Globus pallidus (tissue), 1 donor: ENCODE measurements at regions not wholly inside any gene's neighbourhood (a gene's known extent, or its start where the extent isn't known, plus 50 kb on each side); places are given as distances from the start of the nearest gene placed in this dataset.
"Not testable (repeated sequence)": the region's sequence is repeated elsewhere in the genome, so short reads cannot be mapped to it uniquely, and the experiment has no call there.

Experiments
- DNase-seq: peaks from one replicate; pipeline ENCODE4 v3.0.0-alpha.2; 2015; ENCODE audit warnings: low spot score

DNA sequence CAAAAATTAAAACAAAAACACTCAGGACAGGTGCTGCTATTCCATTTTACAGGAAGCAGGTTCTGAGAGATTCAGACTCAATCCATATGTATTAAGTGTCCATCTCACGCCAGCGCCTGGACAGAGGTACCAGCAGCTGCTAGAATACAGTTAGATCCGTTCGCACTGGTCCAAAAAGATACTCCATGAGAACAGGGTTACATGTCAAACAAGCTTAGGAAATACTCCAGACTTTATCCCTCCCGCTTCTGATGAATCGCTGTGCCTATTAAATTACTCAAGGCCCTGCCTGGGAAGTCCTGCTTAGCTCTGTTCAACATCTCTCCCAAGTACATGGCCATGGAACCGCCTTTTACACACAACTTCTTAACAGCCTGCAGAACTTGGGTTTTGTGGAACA, 50.2 kb upstream of the SLC35C1 start:
- DNase-seq: no peak

DNA sequence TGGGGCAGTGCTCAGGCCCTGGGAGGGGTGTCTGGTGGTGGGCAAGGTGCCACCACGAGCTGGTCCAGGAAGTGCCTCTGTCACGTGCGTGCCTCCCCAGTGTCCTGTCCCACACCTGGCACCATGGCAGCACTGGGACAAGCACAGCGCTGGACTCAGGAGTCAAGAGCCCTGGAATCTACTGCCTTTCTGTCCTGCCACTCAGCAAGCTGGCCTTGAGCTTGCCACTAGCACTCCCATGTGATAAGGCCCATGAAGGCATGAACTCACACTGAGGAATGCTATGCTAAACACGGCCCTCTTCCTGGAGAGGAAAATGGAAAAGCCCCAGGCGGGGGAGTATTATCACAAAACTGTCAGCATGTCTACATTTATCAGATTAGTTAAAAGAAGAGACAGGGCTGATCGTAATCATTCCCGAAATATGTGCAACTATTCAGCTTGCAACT, 50.7 kb upstream of the SLC35C1 start:
- DNase-seq: no peak

DNA sequence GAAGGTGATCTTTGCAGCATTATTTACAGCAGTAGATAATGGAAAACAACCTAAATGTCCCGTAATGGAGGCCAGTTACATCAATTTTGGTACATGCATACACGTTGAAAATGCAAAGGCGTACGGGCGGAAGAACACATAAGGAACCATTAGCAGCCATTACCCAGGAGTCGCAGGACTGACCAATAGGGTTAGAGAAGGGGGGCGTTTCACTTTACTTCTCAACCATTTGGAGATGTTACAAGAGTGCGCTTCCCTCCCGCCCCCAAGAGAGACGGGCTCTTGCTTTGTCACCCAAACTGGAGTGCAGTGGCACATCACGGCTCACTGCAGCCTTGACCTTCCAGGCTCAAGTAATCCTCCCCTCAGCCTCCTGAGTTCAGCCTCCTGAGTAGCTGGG, 52.8 kb upstream of the SLC35C1 start:
- no peak for DNase-seq

DNA sequence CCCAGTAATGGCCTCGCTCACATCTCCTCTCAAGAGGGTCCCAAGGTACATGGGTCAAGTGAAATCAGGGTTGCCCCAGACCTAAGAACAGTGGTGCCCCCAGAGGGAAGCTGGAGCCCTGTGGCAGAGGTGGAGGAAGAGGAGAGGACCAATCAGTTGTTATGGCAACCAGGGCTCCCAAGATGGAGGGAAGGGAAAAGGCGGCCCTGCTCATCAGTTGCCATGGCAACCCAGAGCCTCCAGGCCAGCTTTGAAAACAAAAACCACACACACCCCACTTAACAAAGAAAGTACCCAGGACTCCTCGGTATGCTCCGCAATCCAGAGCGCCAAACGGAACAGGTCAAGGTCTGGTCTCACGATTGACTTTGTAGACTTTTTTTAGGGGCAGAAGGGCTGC, 53.5 kb upstream of the SLC35C1 start:
- DNase-seq: no peak

DNA sequence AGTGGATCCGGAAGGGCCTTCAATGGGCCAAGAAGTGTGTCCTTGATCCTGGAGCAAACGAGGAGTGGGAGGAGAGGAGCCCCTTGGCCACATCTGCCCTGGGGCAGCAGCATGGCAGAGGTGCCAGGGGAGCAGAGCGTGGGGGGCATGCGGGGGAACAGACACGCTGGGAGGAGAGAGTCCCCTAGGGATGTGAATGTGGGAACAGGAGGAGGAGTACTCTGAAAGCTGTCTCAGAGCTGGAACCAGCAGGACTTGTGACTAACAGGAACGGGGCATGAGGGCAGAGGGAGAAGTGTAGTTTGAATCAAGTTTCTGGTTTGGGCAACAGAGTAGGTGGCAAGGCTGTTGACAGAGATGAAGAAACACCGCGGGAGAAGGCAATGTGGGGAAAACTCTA, 54.5 kb upstream of the SLC35C1 start:
- no peak for DNase-seq

DNA sequence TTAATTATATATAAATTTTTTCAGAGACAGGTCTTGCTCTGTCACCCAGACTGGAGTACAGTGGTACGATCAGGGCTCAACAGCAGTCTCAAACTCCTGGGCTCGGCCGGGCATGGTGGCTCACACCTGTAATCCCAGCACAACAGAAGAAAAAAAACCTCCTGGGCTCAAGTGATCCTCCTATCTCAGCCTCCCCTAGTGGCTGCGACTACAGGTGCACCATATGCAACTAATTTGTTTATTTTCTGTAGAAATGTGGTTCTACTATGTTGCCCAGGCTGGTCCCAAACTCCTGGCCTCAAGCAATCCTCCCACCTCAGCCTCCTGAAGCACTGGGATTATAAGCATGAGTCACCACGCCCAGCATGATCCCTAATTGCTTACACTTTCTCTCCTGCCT, 56.1 kb upstream of the SLC35C1 start:
- no peak for DNase-seq

DNA sequence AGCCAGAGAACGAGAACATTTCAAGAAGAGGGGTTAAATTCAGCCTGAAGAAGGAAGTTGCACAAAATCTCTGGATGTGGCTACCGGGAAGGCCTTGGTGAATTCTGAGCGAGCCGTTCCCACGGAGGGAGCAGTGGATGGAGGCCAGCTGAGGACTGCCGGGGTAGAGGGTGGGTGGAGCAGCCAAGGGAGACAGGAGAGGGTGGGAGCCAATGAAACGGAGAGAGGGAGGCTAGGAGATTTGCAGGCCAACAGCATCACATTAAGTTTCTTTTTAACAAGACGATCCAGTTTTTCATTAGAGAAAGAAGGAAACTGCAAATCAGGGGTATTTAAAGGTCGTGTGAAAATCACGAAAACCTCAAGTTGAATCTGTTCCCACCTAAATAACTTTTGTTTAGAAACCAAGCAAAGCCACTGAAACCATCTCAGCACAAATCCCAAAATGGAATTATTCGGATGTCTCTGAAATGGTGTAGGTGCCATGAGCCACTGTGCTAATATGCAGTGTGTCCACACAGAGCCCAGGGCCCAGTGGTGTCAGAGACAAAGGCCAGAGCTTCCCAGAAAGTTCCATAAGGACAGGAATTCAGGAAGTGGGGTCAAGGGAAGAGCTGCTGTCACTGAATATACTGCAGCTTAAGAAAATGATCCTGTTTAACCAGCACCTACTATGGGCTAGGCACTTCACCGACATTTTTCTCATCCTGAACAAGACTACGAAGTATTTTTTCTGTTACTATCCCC, 59.7 kb upstream of the SLC35C1 start:
- DNase-seq: peak; percentile 46

DNA sequence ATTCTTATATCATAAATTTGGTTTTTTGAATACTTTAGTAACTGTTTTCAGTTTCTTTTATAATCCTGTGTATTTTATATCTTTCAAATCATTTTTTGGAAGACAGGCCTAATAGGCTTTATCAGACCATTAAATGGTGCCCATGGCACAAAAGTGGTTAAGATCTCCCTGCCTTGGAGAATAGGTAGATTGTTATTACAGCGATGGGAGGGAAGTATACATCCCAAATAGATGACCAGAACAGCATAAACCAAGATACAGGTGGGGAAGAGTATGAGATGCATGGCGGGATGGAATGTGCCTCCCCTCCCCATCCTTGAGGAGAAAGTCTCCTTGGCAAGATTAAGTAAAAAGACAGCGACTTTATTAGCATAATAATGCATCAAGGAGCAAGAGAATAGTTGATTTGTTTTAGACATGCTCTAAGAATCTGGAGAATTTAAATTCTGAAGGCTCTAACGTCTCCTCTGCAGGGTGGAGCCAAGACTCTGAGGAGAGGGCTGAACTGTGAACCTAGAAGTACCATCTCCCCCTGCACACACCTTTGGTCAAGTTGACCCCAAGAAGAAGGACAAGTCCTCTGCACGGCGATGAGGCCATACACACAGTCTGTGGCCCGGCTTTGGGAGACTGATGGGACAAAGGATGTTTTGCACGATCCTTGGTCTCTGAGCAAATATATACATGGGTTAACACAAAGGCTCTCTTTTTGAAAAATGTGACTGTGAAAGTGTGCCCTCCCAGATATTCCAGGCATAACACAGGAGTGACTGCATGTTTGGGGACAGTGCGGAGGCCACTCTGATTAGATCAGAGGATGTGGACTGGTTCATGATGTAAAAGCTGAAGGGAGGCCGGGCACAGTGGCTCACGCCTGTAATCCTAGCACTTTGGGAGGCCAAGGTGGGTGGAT, 61.1 kb upstream of the SLC35C1 start:
- DNase-seq: no peak

DNA sequence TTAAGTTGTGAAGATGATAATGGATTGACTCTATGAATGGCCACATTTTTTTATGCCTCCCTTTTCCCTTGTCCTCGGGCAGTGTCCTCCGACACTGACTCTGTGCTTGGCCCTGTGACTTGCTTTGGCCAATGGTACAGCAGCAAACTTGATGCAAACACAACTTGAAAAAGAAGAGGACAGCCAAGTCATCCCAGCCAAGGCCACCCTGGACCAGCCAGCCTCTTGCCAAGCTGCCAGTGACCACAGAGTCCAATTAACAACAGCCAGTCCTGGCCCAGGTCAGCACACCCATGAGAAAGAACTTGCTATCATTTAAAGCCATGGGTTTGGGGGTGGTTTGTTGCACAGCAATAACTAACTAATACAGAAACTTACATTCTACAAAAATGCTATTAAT, 63.4 kb upstream of the SLC35C1 start:
- no peak for DNase-seq

DNA sequence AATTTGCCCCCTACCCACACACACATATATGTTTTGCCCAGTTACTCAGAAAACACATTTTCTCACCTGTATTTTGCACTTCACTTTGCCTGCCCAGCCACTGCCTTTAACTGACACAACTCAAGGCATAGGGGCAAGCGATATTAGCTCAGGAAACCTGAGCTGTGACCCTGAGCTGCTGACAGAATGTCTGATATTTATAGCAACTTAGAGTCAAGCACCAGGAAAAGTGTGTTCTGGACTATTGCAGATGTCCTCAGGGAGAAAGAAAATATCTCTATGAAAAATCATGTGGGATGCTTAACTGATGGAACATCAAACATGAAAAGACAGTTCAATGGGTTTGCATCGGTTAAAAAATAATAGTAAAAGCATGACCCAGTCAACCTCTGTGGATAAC, 63.9 kb upstream of the SLC35C1 start:
- DNase-seq: no peak

DNA sequence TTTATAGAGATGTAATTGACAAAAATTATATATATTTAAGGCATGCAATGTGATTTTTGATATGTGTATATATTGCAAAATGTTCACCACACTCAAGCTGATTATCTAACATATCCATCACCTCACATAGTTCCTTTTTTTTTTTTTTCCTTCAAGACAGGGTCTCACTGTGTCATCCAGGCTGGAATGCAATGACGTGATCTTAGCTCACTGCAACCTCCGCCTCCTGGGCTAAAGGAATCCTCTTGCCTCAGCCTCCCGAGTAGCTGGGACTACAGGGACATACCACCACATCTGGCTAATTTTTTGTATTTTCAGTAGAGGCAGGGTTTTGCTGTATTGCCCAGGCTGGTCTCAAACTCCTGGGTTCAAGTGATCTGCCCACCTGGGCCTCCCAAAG, 65.1 kb upstream of the SLC35C1 start:
- no peak for DNase-seq

DNA sequence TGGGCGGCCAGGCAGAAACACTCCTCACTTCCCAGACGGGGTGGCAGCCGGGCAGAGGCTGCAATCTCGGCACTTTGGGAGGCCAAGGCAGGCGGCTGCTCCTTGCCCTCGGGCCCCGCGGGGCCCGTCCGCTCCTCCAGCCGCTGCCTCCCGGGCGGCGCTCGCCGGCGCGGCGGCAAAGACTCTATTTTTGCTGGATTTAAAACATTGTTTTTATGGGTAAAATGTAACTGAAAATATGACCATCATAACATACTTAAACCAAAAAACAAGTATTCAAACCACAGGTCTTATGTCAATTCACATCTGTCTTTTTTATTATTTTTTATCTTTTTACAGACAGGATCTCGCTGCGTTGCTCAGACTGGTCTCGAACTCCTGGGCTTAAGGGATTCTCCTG, 65.9 kb upstream of the SLC35C1 start:
- not testable (repeated sequence) for DNase-seq

DNA sequence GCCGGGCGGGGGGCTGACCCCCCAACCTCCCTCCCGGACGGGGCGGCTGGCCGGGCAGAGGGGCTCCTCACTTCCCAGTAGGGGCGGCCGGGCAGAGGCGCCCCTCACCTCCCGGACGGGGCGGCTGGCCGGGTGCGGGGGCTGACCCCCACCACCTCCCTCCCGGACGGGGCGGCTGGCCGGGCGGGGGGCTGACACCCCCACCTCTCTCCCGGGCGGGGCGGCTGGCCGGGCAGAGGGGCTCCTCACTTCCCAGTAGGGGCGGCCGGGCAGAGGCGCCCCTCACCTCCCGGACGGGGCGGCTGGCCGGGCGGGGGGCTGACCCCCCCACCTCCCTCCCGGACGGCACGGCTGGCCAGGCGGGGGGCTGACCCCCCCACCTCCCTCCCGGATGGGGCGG, 66.8 kb upstream of the SLC35C1 start:
- DNase-seq: not testable (repeated sequence)

DNA sequence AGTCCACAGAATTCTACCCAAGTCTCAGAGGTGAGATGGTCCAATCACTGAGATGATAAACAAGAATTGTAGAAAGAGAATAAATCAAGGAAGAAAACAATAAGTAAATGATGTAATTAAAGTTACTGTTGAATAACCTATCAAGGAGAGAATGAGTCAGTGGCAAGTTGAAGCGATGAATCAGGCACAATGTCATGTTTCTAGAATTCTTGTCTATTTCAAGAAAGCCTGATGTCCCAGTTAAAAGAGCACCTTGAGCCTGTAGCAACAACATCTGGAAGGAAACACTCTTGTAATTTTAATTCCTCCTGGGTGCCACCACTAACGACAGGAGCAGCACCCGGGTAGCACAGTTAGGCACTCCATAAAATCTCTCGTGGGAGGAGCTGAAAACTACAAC, 67.9 kb upstream of the SLC35C1 start:
- DNase-seq: no peak

DNA sequence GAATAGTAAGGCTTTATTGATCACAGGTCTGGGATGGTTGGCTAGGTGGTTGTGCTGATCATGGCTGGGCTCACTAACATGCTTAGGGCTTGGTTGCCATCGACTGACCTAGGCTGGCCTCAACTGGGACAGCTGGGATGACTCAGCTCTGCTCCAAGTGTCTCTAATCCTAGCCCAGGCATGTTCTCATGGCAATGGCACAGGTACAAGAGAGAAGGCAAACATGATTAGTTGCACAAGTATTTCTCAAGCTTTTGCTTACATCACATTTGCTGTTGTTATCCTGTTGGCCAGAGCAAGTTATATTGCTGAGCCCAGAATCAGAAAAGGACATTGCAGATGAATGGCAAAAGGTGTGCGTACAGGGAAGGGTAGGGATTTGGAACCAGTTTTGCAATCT, 68.5 kb upstream of the SLC35C1 start:
- DNase-seq: no peak

DNA sequence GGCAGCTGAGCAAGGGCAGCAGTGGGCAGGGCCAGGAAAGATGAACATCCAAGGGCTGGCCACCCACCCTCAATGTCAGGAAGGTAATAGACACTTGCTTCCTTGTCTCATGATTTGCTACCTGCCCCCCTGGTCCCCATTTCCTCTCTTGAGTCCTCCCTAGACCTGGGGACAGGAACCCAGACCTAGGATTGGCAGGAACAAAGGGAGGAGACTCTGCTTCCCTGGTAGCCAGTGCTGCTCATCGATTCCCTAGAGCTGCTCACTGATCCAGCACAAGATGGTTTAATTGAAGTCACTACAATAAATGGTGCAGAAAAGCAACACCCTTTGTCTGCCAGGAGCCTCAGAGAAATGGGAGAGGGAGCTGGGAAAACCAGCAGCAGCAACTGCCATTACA, 67.8 kb upstream of the CHST1 start:
- DNase-seq: no peak

DNA sequence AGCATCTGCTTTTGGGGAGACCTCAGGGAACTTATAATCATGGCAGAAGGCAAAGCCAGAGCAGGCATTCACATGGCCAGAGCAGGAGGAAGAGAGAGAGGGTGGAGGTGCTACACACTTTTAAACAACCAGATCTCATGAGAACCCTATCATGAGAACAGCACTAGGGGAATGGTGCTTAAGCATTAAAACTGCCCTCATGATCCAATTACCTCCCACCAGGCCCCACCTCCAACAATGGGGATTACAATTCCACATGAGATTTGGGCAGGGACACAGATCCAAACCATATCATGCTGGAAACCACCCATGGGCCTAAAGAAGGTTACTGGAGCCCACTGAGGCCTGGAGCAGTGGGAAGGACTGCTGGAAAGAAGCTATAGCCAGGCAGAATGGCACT, 66.9 kb upstream of the CHST1 start:
- DNase-seq: no peak

DNA sequence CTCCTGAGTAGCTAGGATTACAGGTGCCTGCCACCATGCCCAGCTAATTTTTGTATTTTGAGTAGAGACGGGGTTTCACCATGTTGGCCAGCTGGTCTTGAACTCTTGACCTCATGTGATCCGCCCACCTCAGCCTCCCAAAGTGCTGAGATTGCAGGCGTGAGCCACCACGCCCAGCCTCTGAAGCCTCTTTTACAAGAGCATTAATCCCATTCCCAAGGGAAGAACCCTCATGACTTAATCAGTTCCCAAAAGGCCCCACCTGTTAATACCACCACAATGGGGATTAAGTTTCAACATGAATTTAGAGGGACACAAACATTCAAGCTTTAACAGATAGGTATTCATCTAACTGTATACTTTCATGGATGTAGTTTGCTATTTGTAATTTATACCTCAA, 65.7 kb upstream of the CHST1 start:
- DNase-seq: not testable (repeated sequence)

DNA sequence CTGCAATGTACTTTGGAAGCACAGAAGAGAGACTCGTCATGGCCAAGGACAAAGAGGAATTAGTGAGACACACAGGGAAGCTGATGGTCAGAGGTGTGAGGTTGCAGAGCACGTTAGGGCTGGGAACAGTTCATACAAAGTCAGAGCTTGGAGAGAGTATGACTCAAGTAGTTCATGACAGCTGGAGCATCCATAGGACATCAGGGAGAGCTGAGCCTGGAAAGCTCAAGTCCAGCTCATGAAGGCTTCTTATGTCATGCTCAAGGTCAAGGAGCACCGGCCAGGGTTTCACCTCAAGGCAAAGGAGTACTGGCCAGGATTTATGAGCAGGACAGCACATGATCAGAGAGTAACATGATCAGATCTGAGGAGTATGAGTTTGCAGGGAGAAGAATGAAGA, 64.6 kb upstream of the CHST1 start:
- no peak for DNase-seq

DNA sequence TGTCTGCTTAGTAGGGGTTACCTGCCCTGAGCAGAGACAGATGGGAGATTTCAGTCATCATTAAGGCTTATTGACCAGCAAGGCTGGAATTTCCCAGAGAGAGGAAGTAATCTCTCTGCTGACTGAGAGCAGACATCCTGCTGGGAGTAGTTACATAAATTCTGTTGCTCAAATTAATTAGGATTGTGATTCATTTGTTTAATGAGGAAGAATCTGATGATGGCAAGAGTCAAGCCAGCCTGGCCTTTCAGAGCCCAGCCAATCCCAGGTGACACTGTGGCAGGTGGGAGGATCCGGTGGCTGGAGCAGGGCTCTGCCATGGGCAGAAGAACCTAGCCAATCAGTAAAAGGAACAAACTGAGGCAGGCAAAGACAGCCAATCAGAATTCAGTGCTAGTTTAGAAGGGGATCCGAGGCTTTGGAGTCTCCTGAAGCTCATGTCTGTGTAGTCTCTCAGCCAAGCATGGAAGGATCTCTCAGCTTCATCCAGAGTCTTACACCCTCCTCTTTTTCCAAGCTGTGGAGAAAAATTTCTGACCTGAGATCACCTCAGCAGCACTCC, 61.2 kb upstream of the CHST1 start:
- no peak for DNase-seq

DNA sequence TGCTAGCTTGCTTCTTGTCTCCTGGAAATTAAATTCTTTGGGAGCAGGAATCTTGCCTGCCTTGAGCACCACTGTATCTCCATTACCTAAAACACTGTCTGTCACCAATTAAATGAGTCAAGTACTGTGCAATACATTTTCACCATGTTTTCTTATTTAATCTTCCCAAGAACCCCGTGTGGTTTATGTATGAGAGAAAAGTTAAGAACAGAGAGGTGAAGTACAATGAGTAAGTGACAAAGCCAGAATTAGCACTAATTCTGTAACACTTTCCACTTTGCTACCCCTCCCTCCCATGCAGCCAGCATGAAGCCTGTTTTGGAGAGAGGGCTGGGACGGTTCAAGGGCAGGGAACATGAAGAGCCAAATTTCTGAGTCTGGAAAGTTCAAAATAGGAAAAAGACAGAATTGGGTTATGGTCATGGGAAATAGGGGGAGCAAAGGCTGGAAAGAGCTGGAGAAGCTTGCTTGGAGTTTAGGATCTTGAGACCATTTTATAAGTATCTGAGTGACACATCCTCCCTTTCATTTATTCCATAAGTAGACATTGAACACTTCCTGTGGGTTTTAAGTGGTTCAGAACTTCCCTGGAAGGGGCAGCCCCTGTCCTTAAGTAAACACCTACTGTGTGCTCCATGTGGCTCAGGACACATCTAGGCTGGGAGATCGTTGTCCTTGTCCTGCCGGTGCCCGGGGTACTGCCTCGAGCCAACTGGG, 60.5 kb upstream of the CHST1 start:
- no peak for DNase-seq

DNA sequence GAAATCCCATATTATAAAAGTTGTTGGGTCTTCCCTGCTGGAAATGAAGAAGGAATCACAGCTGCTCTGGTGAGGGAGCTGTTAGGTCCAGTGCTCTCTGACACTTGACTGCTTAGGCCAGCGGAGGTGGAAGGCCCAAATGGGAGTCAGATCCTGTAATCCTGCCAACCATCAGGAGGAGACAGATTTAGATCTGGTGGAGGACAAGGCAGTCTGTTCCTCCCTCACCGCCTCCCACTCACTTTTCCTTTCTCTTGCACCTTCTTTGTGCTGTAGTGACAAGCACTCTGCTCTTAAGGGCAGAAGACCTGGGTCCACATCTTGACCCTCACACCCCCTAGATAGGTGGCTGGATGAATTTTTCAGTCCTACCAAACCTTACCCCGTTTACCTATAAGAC, 59.7 kb upstream of the CHST1 start:
- DNase-seq: no peak
